A673 (cell line): ENCODE measurements at regions not wholly inside any gene's neighbourhood (a gene's known extent, or its start where the extent isn't known, plus 50 kb on each side); places are given as distances from the start of the nearest gene placed in this dataset.
A peak's percentile ranks its signal among the peaks of the same experiment; 100 is the strongest.
"Not testable (repeated sequence)": the region's sequence is repeated elsewhere in the genome, so short reads cannot be mapped to it uniquely, and the experiment has no call there.

Source experiments
- BruUV-seq: library from RNA; stranded (reverse); fragments of 400-500 nt; replicated peaks from 2 replicates; lab custom pipeline; 2021; lab: Mats Ljungman, UMichigan
- CTCF ChIA-PET: fragments of 300-600 bp; sonication (Branson Sonifier 250); formaldehyde crosslinking; loops from one replicate; lab custom pipeline; 2022; ENCODE audit warnings: antibody characterized with exemption; lab: Charles Lee
- POLR2A ChIA-PET: fragments of 300-600 bp; sonication (Branson Sonifier 250); formaldehyde crosslinking; loops from one replicate; lab custom pipeline; 2022; ENCODE audit warnings: antibody characterized with exemption; ENCODE audit not compliant: low non-redundant PET; lab: Charles Lee
- DNase-seq: peaks from one replicate; pipeline ENCODE4 v3.0.0-alpha.2; 2015; ENCODE audit warnings: low spot score
- H3K27ac ChIP-seq: fragments of 200-600 bp; sonication (generic); 2 replicates; pipeline ENCODE4 v1.5.1; 2016; ENCODE audit warnings: mixed run types, low read depth, mild to moderate bottlenecking, mixed read lengths, antibody characterized with exemption, low read length; ENCODE audit not compliant: poor library complexity, severe bottlenecking
- H3K27me3 ChIP-seq: fragments of 200-600 bp; sonication (generic); replicated peaks from 2 replicates; pipeline ENCODE4 v1.6.1; 2017; ENCODE audit warnings: mixed run types, low read depth, mild to moderate bottlenecking, mixed read lengths, antibody characterized with exemption, low read length; ENCODE audit not compliant: insufficient read depth, poor library complexity
- H3K36me3 ChIP-seq: fragments of 200-600 bp; sonication (generic); 2 replicates; pipeline ENCODE4 v1.6.1; 2016; ENCODE audit warnings: mixed run types, mild to moderate bottlenecking, mixed read lengths, antibody characterized with exemption, low read length; ENCODE audit not compliant: insufficient read depth, poor library complexity, severe bottlenecking
- H3K4me1 ChIP-seq: fragments of 200-600 bp; sonication (generic); 2 replicates; pipeline ENCODE4 v1.6.1; 2017; ENCODE audit warnings: mixed run types, mild to moderate bottlenecking, mixed read lengths, antibody characterized with exemption, low read length; ENCODE audit not compliant: insufficient read depth, poor library complexity, severe bottlenecking
- H3K4me3 ChIP-seq: fragments of 200-600 bp; sonication (generic); 2 replicates; pipeline ENCODE4 v1.5.1; 2016; ENCODE audit warnings: low read depth, mixed run types, mild to moderate bottlenecking, mixed read lengths, low read length; ENCODE audit not compliant: poor library complexity, severe bottlenecking
- H3K9me3 ChIP-seq: fragments of 200-600 bp; sonication (generic); 2 replicates; pipeline ENCODE4 v1.6.1; 2016; ENCODE audit warnings: mixed run types, low read depth, mild to moderate bottlenecking, mixed read lengths, antibody characterized with exemption, low read length; ENCODE audit not compliant: poor library complexity, severe bottlenecking
- EZH2 ChIP-seq: fragments of 200-600 bp; sonication (generic); IDR thresholded peaks from 2 replicates; pipeline ENCODE4 v1.6.1; 2017; ENCODE audit warnings: borderline replicate concordance, low read depth, mild to moderate bottlenecking, mixed read lengths, antibody characterized with exemption, low read length; ENCODE audit not compliant: poor library complexity, severe bottlenecking
- intact Hi-C: fragments of 100-400 bp; cut with micrococcal nuclease; formaldehyde crosslinking; loops from one replicate; pipeline ENCODE4 v1.10.0; 2022; ENCODE audit not compliant: unreplicated experiment
- TF ChIP-seq, protein P1 (sequence below): fragments of 300-800, 200-600 bp; sonication (generic); conservative IDR thresholded peaks from 2 replicates; pipeline ENCODE4 v1.5.1; 2017; ENCODE audit warnings: low read depth, mild to moderate bottlenecking, antibody characterized with exemption, low read length, moderate library complexity, mixed read lengths

DNA sequence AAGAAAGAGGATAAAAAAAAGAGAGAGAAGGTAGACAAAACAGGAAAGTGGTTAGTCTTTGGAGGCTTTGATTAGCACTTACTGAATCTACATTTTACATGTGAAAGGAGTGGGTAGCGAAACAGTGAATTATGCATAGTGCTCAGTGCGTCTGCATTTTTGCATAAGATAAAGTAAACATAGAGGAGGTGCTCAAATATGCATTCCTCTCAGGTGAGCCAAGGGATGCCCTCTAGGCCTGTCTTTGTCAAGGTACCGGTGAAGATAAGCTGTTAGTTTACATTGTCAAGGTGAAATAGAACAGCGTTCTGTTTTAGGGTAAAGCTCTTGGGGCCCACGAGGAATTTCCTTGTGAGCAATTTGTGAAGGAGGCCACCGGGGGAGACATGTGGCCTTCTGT, 260.6 kb downstream of the TRIML1 start:
- H3K4me1 ChIP-seq: peaks cover 12% of the 10 kb centered on the region
- no peak overlapping the region for H3K4me3 ChIP-seq
- ChIA-PET CTCF (no interaction called here), POLR2A (no interaction called here)
- intact Hi-C loops: no loop called here
- H3K9me3 ChIP-seq: no peaks in the 10 kb centered on the region
- BruUV-seq: no TSS peak
- no peak for DNase-seq
- no peaks in the 10 kb centered on the region for H3K36me3 ChIP-seq
- TF ChIP-seq EZH2: no peak
- TF ChIP-seq, protein P1, sequence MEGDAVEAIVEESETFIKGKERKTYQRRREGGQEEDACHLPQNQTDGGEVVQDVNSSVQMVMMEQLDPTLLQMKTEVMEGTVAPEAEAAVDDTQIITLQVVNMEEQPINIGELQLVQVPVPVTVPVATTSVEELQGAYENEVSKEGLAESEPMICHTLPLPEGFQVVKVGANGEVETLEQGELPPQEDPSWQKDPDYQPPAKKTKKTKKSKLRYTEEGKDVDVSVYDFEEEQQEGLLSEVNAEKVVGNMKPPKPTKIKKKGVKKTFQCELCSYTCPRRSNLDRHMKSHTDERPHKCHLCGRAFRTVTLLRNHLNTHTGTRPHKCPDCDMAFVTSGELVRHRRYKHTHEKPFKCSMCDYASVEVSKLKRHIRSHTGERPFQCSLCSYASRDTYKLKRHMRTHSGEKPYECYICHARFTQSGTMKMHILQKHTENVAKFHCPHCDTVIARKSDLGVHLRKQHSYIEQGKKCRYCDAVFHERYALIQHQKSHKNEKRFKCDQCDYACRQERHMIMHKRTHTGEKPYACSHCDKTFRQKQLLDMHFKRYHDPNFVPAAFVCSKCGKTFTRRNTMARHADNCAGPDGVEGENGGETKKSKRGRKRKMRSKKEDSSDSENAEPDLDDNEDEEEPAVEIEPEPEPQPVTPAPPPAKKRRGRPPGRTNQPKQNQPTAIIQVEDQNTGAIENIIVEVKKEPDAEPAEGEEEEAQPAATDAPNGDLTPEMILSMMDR: no peak
- H3K27me3 ChIP-seq: no peaks in the 10 kb centered on the region
- peak overlapping the region; percentile 80 for H3K27ac ChIP-seq

DNA sequence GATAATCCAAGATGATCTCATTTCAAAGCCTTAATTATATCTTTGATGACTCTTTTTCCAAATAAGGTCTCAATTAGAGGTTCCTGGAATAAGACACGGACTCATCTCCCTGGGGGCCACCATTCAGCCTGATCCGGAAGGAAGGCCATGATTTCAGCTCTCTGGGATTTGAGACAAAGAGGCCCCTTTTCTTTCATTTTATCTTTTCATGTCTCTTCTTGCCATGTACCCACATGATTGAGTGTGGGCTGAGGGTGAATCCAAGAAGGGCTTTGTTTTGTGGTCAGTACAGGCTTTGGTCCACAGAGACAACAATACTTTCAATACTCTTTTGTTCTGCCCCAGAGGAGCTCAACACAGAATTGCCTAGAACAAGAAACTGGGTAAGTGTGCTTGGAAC, 261.2 kb downstream of the TRIML1 start:
- POLR2A ChIA-PET: no interaction called here
- CTCF ChIA-PET: no interaction called here
- H3K27me3 ChIP-seq: no peaks in the 10 kb centered on the region
- H3K9me3 ChIP-seq: no peaks in the 10 kb centered on the region
- H3K4me3 ChIP-seq: no peak overlapping the region
- peaks cover 12% of the 10 kb centered on the region for H3K4me1 ChIP-seq
- DNase-seq: peak; percentile 83
- TF ChIP-seq, protein P1: no peak
- no peak for TF ChIP-seq EZH2
- no TSS peak for BruUV-seq
- intact Hi-C loops: no loop called here
- H3K27ac ChIP-seq: peak overlapping the region; percentile 80
- H3K36me3 ChIP-seq: no peaks in the 10 kb centered on the region

GRCh38 chr4:188403272-188403671, 264.0 kb downstream of the TRIML1 start:
- no peaks in the 10 kb centered on the region for H3K9me3 ChIP-seq
- intact Hi-C loops: no loop called here
- CTCF ChIA-PET: no interaction called here

GRCh38 chr4:188405071-188405835, 266.0 kb downstream of the TRIML1 start:
- H3K4me3 ChIP-seq, DNase-seq, CTCF ChIA-PET, BruUV-seq, POLR2A ChIA-PET, H3K27me3 ChIP-seq, H3K36me3 ChIP-seq, H3K27ac ChIP-seq, H3K9me3 ChIP-seq, intact Hi-C loops: not testable (repeated sequence)
- H3K4me1 ChIP-seq: peaks cover 10% of the 10 kb centered on the region

More at GRCh38 chr4:188403272-188403671, 264.0 kb downstream of the TRIML1 start:
- TF ChIP-seq EZH2: no peak
- TF ChIP-seq, protein P1: peak; percentile 44; the same call in 1 of the 2 replicates
- no peak overlapping the region for H3K27ac ChIP-seq
- H3K4me3 ChIP-seq: no peak overlapping the region
- peaks cover 12% of the 10 kb centered on the region for H3K4me1 ChIP-seq
- DNase-seq: peak; percentile 43
- POLR2A ChIA-PET: no interaction called here
- H3K36me3 ChIP-seq: no peaks in the 10 kb centered on the region
- no TSS peak for BruUV-seq
- no peaks in the 10 kb centered on the region for H3K27me3 ChIP-seq
